Transverse colon (tissue), 3 donors: ENCODE measurements at regions not wholly inside any gene's neighbourhood (a gene's known extent, or its start where the extent isn't known, plus 50 kb on each side); places are given as distances from the start of the nearest gene placed in this dataset.

Experiments
- CTCF ChIP-seq, 5 experiments: fragments of 200-600 bp in 3 of 5; fragments of 450-650 bp in 2 of 5; sonication (generic) in 3 of 5; IDR thresholded peaks; 1 replicate in 2 of 5; 2 replicates in 3 of 5; pipeline ENCODE4 v1.5.1; 2016 to 2017; ENCODE audit warnings: antibody characterized with exemption in 5 of 5, inconsistent platforms in 3 of 5, mild to moderate bottlenecking in 2 of 5, moderate library complexity in 1 of 5
- POLR2A ChIP-seq: fragments of 450-650 bp; IDR thresholded peaks from one replicate; pipeline ENCODE4 v1.6.1; 2016; ENCODE audit warnings: antibody characterized with exemption, mild to moderate bottlenecking, moderate library complexity

- TF ChIP-seq POLR2A (no peak), CTCF (IDR thresholded peaks at IDR 0.05) (no peak)
Observed at GRCh38 chr16:54579106-54579728, 292.6 kb upstream of the IRX3 start.
